ENCODE measurements at regions not wholly inside any gene's neighbourhood (a gene's known extent, or its start where the extent isn't known, plus 50 kb on each side); places are given as distances from the start of the nearest gene placed in this dataset.
"Not testable (repeated sequence)": the region's sequence is repeated elsewhere in the genome, so short reads cannot be mapped to it uniquely, and the experiment has no call there.

- DNase-seq = not testable (repeated sequence)
Observed at GRCh38 chr12:58426437-58426836, 485.1 kb downstream of the ATP23 start.

GRCh38 chr12:58433959-58434358, 486.3 kb downstream of the LRIG3 start:
- no peak for DNase-seq

GRCh38 chr12:58434726-58435125, 485.6 kb downstream of the LRIG3 start:
- no peak for DNase-seq

- no peak for DNase-seq
Observed at GRCh38 chr12:58435647-58436046, 484.7 kb downstream of the LRIG3 start.

- no peak for DNase-seq
Observed at GRCh38 chr12:58441483-58441882, 478.8 kb downstream of the LRIG3 start.

GRCh38 chr12:58443273-58443980, 476.9 kb downstream of the LRIG3 start:
- DNase-seq = peak in 1 of 2 donors; percentile 17

- no peak for DNase-seq
Observed at GRCh38 chr12:58443981-58444371, 476.3 kb downstream of the LRIG3 start.

GRCh38 chr12:58450868-58451482, 469.3 kb downstream of the LRIG3 start:
- no peak for DNase-seq

GRCh38 chr12:58452546-58452945, 467.8 kb downstream of the LRIG3 start:
- DNase-seq = no peak

GRCh38 chr12:58453306-58453705, 467.0 kb downstream of the LRIG3 start:
- DNase-seq = no peak

GRCh38 chr12:58455136-58455535, 465.2 kb downstream of the LRIG3 start:
- DNase-seq = no peak

- no peak for DNase-seq
Observed at GRCh38 chr12:58458102-58458501, 462.2 kb downstream of the LRIG3 start.

- no peak for DNase-seq
Observed at GRCh38 chr12:58459191-58459590, 461.1 kb downstream of the LRIG3 start.

GRCh38 chr12:58463051-58463450, 457.3 kb downstream of the LRIG3 start:
- DNase-seq = no peak

GRCh38 chr12:58465418-58465817, 454.9 kb downstream of the LRIG3 start:
- DNase-seq = no peak

GRCh38 chr12:58470266-58471010, 449.9 kb downstream of the LRIG3 start:
- DNase-seq = no peak

GRCh38 chr12:58479401-58479800, 440.9 kb downstream of the LRIG3 start:
- DNase-seq = no peak

- DNase-seq = no peak
Observed at GRCh38 chr12:58481811-58482210, 438.5 kb downstream of the LRIG3 start.

- DNase-seq = no peak
Observed at GRCh38 chr12:58487255-58487654, 433.0 kb downstream of the LRIG3 start.

GRCh38 chr12:58487678-58488161, 432.6 kb downstream of the LRIG3 start:
- DNase-seq = no peak

GRCh38 chr12:58489394-58489793, 430.9 kb downstream of the LRIG3 start:
- no peak for DNase-seq

GRCh38 chr12:58491306-58491705, 429.0 kb downstream of the LRIG3 start:
- no peak for DNase-seq

- no peak for DNase-seq
Observed at GRCh38 chr12:58496411-58497190, 423.7 kb downstream of the LRIG3 start.
